Heart right ventricle (tissue), 16 donors: ENCODE measurements at regions not wholly inside any gene's neighbourhood (a gene's known extent, or its start where the extent isn't known, plus 50 kb on each side); places are given as distances from the start of the nearest gene placed in this dataset.

Experiments
- ATAC-seq, 8 donors: fragments of 200-7000 bp; cut with Tn5 transposase; one replicate each; pipeline ENCODE4 v1.9.1; 2020; ENCODE audit warnings: mild to moderate bottlenecking in 8 of 8, moderate library complexity in 8 of 8, moderate number of reproducible peaks in 1 of 8
- DNase-seq, 2 donors: peaks; one replicate each; pipeline ENCODE4 v3.0.0-alpha.2; 2020
- H3K27ac ChIP-seq, 10 donors: fragments of 200-600 bp; sonication (generic) in 2 of 10; one replicate each; pipeline versions ENCODE4 v1.5.0 to v1.8.0; 2020 to 2022; ENCODE audit warnings: mild to moderate bottlenecking in 3 of 10
- H3K27me3 ChIP-seq, 7 donors: fragments of 200-600 bp; one replicate each; pipeline ENCODE4 v1.8.0; 2021 to 2022; ENCODE audit warnings: mild to moderate bottlenecking in 2 of 7
- H3K36me3 ChIP-seq, 9 donors: fragments of 200-600 bp; sonication (generic) in 1 of 9; one replicate each; pipeline versions ENCODE4 v1.5.0 to v1.8.0; 2020 to 2022; ENCODE audit warnings: mild to moderate bottlenecking in 2 of 9
- H3K4me1 ChIP-seq, 9 donors: fragments of 200-600 bp; sonication (generic) in 1 of 9; one replicate each; pipeline versions ENCODE4 v1.5.0 to v1.8.0; 2020 to 2022; ENCODE audit warnings: mild to moderate bottlenecking in 4 of 9
- H3K4me3 ChIP-seq, 10 donors: fragments of 200-600 bp; sonication (generic) in 2 of 10; one replicate each; pipeline versions ENCODE4 v1.5.0 to v1.8.0; 2020 to 2022; ENCODE audit warnings: mild to moderate bottlenecking in 7 of 10, moderate library complexity in 2 of 10
- H3K9me3 ChIP-seq, 11 donors: fragments of 200-600 bp in 10 of 11; sonication (generic) in 2 of 11; one replicate each; pipeline versions ENCODE4 v1.5.0 to v1.8.0; 2013 to 2022; ENCODE audit warnings: mild to moderate bottlenecking in 2 of 11, control low read depth in 1 of 11, moderate library complexity in 1 of 11
- WGBS, 2 donors: extraction: QIAGEN DNeasy Blood & Tissue Kit; methylation state at CpG; one replicate each; pipeline ENCODE4 v1.1.7; 2013; ENCODE audit warnings: inconsistent platforms in 1 of 2; 5-methylcytosine and 5-hydroxymethylcytosine counted together
- intact Hi-C, 10 donors: fragments of 100-400 bp; cut with DNase I; formaldehyde crosslinking; loops; one replicate each; pipeline versions ENCODE4 v1.11.1 to v1.14.2; 2022
- TF ChIP-seq, protein P1 (sequence below), 9 donors: fragments of 200-600 bp; sonication (generic) in 2 of 9; IDR thresholded peaks; one replicate each; pipeline versions ENCODE4 v1.5.0 to v1.8.0; 2021 to 2022; ENCODE audit warnings: antibody characterized with exemption in 9 of 9, mild to moderate bottlenecking in 5 of 9, moderate library complexity in 1 of 9
- donor health status: Arrhythmogenic right ventricular cardiomyopathy.
- donor health status: ischemic (EF 13 %, LVEDD 7.1; RV severe dilation, severe dysfunction).
- donor health status: healthy with polysubstance abuse.
- donor health status: DM: no; HTN: yes; CAD: no.
- donor health status: DM: no; HTN: no; CAD: no.
- donor health status: ischemic (EF 25% LVEDD 6.9; RV normal size, moderate dysfunction).
- donor health status: ischemic (EF 25% LVEDD 5.7; RV mildly dilated, moderate dysfunction).
- donor health status: healthy.
- donor health status: DM: yes; HTN: yes; CAD: no.
- donor health status: Ischemic cardiomyopathy.
- donor health status: ischemic (EF 35%, LVEDD 5.7; RV mildly dilated, moderate dysfunction).
- donor health status: nonischemic (EF 11% LVEDD 7.7; RV severe dilation, severe dysfunction).
- donor health status: DM: yes; HTN: yes; CAD: no.
- donor health status: PGD.
- donor health status: ischemic (EF 29% LVEDD 5.4; RV normal size, mild dysfunction).
- donor health status: nonischemic (EF 23%, LVEDD 6.1; RV moderate dilation, normal function).

DNA sequence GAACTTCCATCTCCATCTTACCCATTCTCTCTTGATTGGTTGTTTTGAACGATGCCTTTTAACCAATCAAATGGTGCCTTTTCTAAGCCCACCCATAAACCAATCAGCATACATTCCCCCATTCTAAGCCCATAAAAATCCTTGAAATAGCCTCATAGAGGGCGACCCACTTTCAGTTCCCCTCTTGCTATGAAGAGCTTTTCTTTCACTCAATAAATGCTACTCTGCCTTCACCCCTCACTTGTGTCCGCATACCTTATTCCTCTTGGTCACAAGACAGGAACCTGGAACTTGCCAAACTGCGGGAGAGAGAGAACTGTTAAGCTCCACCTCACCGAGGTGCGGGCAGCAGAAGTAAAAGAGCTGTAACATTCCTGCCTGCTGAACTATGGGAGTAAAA lies 1602.0 kb upstream of the LRRTM3 start:
- intact Hi-C loops = no loop called here
- no peaks in the 10 kb centered on the region for H3K36me3 ChIP-seq
- no peak overlapping the region for H3K4me3 ChIP-seq
- 91 to 97% methylated on average over 6 of the region's 6 CpGs for WGBS, 2 donors
- no peaks in the 10 kb centered on the region for H3K9me3 ChIP-seq
- no peaks in the 10 kb centered on the region for H3K27me3 ChIP-seq
- TF ChIP-seq, protein P1, sequence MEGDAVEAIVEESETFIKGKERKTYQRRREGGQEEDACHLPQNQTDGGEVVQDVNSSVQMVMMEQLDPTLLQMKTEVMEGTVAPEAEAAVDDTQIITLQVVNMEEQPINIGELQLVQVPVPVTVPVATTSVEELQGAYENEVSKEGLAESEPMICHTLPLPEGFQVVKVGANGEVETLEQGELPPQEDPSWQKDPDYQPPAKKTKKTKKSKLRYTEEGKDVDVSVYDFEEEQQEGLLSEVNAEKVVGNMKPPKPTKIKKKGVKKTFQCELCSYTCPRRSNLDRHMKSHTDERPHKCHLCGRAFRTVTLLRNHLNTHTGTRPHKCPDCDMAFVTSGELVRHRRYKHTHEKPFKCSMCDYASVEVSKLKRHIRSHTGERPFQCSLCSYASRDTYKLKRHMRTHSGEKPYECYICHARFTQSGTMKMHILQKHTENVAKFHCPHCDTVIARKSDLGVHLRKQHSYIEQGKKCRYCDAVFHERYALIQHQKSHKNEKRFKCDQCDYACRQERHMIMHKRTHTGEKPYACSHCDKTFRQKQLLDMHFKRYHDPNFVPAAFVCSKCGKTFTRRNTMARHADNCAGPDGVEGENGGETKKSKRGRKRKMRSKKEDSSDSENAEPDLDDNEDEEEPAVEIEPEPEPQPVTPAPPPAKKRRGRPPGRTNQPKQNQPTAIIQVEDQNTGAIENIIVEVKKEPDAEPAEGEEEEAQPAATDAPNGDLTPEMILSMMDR (IDR thresholded peaks at IDR 0.05) = no peak
- no peak overlapping the region for H3K27ac ChIP-seq
- ATAC-seq (no peak), DNase-seq (no peak)
- peaks cover 0 to 6% (median 0%) of the 10 kb centered on the region in 9 donors for H3K4me1 ChIP-seq

DNA sequence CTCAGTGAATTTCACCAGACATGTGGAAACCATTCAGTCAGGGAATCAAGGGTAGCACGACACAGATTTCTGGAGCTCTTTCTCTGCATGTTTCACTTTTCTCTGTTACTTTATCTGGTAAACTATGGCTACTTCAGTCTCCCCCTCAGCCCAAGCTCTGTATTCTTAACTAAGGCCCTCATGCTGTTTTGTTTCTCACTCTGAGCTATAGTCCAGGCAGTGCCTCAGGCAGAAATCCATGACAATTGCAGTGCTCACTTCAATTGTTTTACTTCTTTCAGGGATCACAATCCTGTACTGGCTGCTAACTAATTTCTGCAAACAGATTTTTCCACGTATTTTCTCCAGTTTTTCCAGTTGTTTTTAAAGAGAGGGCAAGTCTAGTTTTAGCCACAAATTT lies 1599.9 kb upstream of the LRRTM3 start:
- Histone ChIP-seq H3K36me3 (no peaks in the 10 kb centered on the region), H3K27me3 (no peaks in the 10 kb centered on the region), H3K4me3 (no peak overlapping the region), H3K27ac (no peak overlapping the region), H3K4me1 (no peaks in the 10 kb centered on the region), H3K9me3 (no peaks in the 10 kb centered on the region)
- 61 to 64% methylated on average over 2 of the region's 2 CpGs for WGBS, 2 donors
- ATAC-seq = no peak
- no peak for DNase-seq
- intact Hi-C loops = no loop called here
- TF ChIP-seq, protein P1 (IDR thresholded peaks at IDR 0.05) = no peak

DNA sequence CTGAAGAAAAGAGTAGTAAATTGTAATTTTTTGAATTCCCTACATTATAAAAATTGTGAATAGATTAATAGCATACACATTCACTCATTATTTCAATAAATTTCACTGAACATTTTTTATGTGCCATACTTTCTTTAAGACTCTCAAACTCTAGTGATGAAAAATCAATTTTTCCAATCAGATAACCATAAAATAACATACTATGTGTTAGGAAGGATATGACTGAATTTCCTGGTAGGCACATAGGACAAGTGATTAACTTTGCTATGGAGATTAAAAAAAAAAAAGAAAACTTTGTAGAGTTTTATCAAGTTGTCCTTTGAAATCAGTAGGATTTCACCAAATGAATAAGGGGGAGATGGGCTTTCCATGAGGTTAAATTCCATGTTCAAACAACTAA lies 1597.3 kb upstream of the LRRTM3 start:
- H3K27me3 ChIP-seq = no peaks in the 10 kb centered on the region
- no peaks in the 10 kb centered on the region for H3K4me1 ChIP-seq

DNA sequence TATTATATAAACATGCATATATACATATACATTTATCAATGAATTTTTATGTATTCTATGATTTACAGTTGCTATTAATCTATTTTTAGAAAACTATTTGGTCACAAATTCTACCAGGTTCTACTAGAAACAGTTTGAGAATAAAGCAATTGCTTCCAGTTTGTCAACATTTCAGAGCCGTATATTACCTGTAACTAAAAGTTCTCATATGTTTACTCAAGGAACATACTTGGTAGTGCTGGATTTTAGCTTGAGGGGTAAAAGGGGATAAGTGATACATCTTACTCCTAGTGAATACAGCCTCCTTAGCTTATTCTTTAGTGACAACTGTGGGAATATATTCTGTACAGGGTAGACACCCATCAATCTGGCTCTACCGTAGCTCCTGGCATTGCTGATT lies 1590.5 kb upstream of the LRRTM3 start:
- no peak overlapping the region for H3K4me3 ChIP-seq
- H3K36me3 ChIP-seq = no peaks in the 10 kb centered on the region
- H3K27me3 ChIP-seq = no peaks in the 10 kb centered on the region
- peaks cover 0 to 9% (median 0%) of the 10 kb centered on the region in 9 donors for H3K4me1 ChIP-seq
- no peak for ATAC-seq
- H3K27ac ChIP-seq = no peak overlapping the region
- TF ChIP-seq, protein P1 (IDR thresholded peaks at IDR 0.05) = no peak
- H3K9me3 ChIP-seq = no peaks in the 10 kb centered on the region
- WGBS, 2 donors = 91 to 95% methylated on average over 2 of the region's 2 CpGs
- intact Hi-C loops = no loop called here
- DNase-seq = no peak

More for the DNA sequence above, 1597.3 kb upstream of the LRRTM3 start:
- TF ChIP-seq, protein P1 (IDR thresholded peaks at IDR 0.05) = no peak
- Histone ChIP-seq H3K27ac (no peak overlapping the region), H3K36me3 (no peaks in the 10 kb centered on the region), H3K9me3 (no peaks in the 10 kb centered on the region), H3K4me3 (no peak overlapping the region)
- intact Hi-C loops = no loop called here
- DNase-seq = no peak
- ATAC-seq = no peak
